Neuronal stem cell (in vitro differentiated cells): ENCODE measurements at regions not wholly inside any gene's neighbourhood (a gene's known extent, or its start where the extent isn't known, plus 50 kb on each side); places are given as distances from the start of the nearest gene placed in this dataset.
"Not testable (repeated sequence)": the region's sequence is repeated elsewhere in the genome, so short reads cannot be mapped to it uniquely, and the experiment has no call there.

Experiments
- DNase-seq: peaks from one replicate; pipeline ENCODE4 v3.0.0-alpha.2; 2013; ENCODE audit warnings: low spot score
- H2AFZ ChIP-seq: one replicate; pipeline ENCODE4 v1.6.1; 2013; ENCODE audit warnings: mild to moderate bottlenecking, low read length, inconsistent platforms
- H2AK5ac ChIP-seq: 2 replicates; pipeline ENCODE4 v1.6.1; 2013; ENCODE audit warnings: low read depth, mild to moderate bottlenecking, inconsistent platforms, low read length, moderate library complexity, mixed read lengths
- H2BK120ac ChIP-seq: 2 replicates; pipeline ENCODE4 v1.6.1; 2013; ENCODE audit warnings: low read depth, mild to moderate bottlenecking, inconsistent platforms, low read length, moderate library complexity, mixed read lengths
- H2BK12ac ChIP-seq: one replicate; pipeline ENCODE4 v1.6.1; 2013; ENCODE audit warnings: low read length, inconsistent platforms
- H2BK15ac ChIP-seq: 2 replicates; pipeline ENCODE4 v1.6.1; 2013; ENCODE audit warnings: mild to moderate bottlenecking, low read length, inconsistent platforms, mixed read lengths
- H2BK5ac ChIP-seq: one replicate; pipeline ENCODE4 v1.6.1; 2013; ENCODE audit warnings: inconsistent platforms, mild to moderate bottlenecking, low read length, moderate library complexity
- H3K14ac ChIP-seq: one replicate; pipeline ENCODE4 v1.6.1; 2013; ENCODE audit warnings: low read length, inconsistent platforms
- H3K18ac ChIP-seq: 2 replicates; pipeline ENCODE4 v1.6.1; 2013; ENCODE audit warnings: low read length, inconsistent platforms
- H3K23ac ChIP-seq: 2 replicates; pipeline ENCODE4 v1.6.1; 2013; ENCODE audit warnings: low read depth, mild to moderate bottlenecking, mixed read lengths, low read length, inconsistent platforms; ENCODE audit not compliant: poor library complexity
- H3K27ac ChIP-seq: replicated peaks from 3 replicates; pipeline ENCODE4 v1.5.1; 2013; ENCODE audit warnings: low read length, inconsistent platforms
- H3K27me3 ChIP-seq, 3 experiments: 2 replicates each; pipeline ENCODE4 v1.6.1; 2013; ENCODE audit warnings: low read length in 3 of 3, mild to moderate bottlenecking in 2 of 3, inconsistent platforms in 1 of 3, low read depth in 1 of 3, mixed read lengths in 1 of 3, moderate library complexity in 1 of 3; ENCODE audit not compliant: control insufficient read depth in 3 of 3, insufficient read depth in 3 of 3
- H3K36me3 ChIP-seq, 2 donors: replicated peaks in 1 of 2; 2 replicates each; pipeline ENCODE4 v1.6.1; 2013; ENCODE audit warnings: low read length in 2 of 2; ENCODE audit not compliant: control insufficient read depth in 2 of 2, insufficient read depth in 2 of 2
- H3K4ac ChIP-seq: 2 replicates; pipeline ENCODE4 v1.6.1; 2013; ENCODE audit warnings: inconsistent platforms, mild to moderate bottlenecking, low read length, moderate library complexity
- H3K4me1 ChIP-seq, 2 donors: 1 replicate in 1 of 2; 2 replicates in 1 of 2; pipeline ENCODE4 v1.6.1; 2013; ENCODE audit warnings: low read length in 2 of 2, low read depth in 1 of 2; ENCODE audit not compliant: control insufficient read depth in 2 of 2, insufficient read depth in 1 of 2
- H3K4me2 ChIP-seq: one replicate; pipeline ENCODE4 v1.6.1; 2013; ENCODE audit warnings: mild to moderate bottlenecking, low read length, inconsistent platforms; ENCODE audit not compliant: insufficient read depth, poor library complexity, severe bottlenecking
- H3K4me3 ChIP-seq, 2 donors: 2 replicates each; pipeline ENCODE4 v1.5.1; 2013; ENCODE audit warnings: low read length in 2 of 2, mild to moderate bottlenecking in 2 of 2, inconsistent platforms in 1 of 2, moderate library complexity in 1 of 2
- H3K79me1 ChIP-seq: one replicate; pipeline ENCODE4 v1.6.1; 2013; ENCODE audit warnings: low read depth, mild to moderate bottlenecking, inconsistent platforms, low read length, moderate library complexity
- H3K9ac ChIP-seq: one replicate; pipeline ENCODE4 v1.6.1; 2013; ENCODE audit warnings: mild to moderate bottlenecking, low read depth, low read length, inconsistent platforms; ENCODE audit not compliant: poor library complexity
- H3K9me3 ChIP-seq, 2 donors: replicated peaks in 1 of 2; 2 replicates each; pipeline versions ENCODE3 to v1.6.1; 2013; ENCODE audit warnings: low read length in 2 of 2, mild to moderate bottlenecking in 2 of 2, inconsistent platforms in 1 of 2, low read depth in 1 of 2, mixed read lengths in 1 of 2, moderate library complexity in 1 of 2; ENCODE audit not compliant: control insufficient read depth in 2 of 2, insufficient read depth in 1 of 2
- H4K8ac ChIP-seq: one replicate; pipeline ENCODE4 v1.6.1; 2013; ENCODE audit warnings: low read depth, mild to moderate bottlenecking, inconsistent platforms, low read length, moderate library complexity
- H4K91ac ChIP-seq: one replicate; pipeline ENCODE4 v1.6.1; 2013; ENCODE audit warnings: low read length, low read depth, mild to moderate bottlenecking, inconsistent platforms; ENCODE audit not compliant: poor library complexity
- WGBS, 2 donors: extraction: QIAGEN DNeasy Blood & Tissue Kit; methylation state at CpG; one replicate each; pipeline ENCODE4 v1.1.7; 2013; ENCODE audit warnings: missing lambda C conversion rate in 2 of 2, mixed read lengths in 1 of 2; ENCODE audit not compliant: insufficient read length in 2 of 2, insufficient replicate concordance in 1 of 2; ENCODE audit errors: extremely low coverage in 2 of 2; 5-methylcytosine and 5-hydroxymethylcytosine counted together

DNA sequence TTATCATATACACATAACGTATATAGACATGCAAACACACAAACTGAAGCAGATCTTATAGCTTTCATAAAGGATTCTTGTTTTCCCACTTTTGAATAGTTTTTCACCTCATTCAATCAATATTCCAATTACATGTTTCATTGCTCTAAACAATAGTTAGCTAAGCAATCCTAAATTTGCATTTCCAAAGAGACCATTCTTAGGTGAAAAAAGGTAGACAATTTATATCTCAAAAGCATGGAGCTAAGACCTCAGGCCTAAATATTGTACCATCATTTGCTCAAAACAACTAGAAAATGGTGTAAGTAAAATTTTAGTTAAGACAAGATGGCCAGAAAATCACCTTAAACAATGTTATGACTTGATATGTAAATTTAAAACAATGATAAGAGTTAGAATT lies 1148.5 kb upstream of the DIAPH2 start:
- 100% methylated on average over 1 of the region's 1 CpG; no CpG with 5 or more reads in 1 of the 2 donors for WGBS, 2 donors
- no peak overlapping the region for H3K23ac ChIP-seq
- H3K27ac ChIP-seq, result no peak overlapping the region

DNA sequence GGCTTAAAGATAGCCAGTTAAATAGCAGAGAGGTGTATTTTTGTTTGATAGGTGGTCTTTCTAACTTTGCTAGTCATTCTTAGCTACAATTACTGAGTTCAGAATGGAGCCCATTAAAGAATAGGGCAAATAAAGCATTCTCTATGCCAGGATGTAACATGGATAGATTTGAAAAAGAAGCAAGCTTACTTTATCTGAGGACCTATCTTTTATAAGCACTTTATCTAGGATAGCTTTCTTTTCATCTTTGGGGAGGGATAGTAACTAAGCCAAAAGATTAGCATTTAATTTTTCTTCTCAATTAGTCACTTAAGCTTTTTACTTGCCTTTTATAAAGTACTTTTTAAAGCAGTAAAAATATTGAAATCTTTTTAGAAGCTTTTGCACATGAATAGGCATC lies 1148.0 kb upstream of the DIAPH2 start:
- Histone ChIP-seq H2AK5ac (no peak overlapping the region), H2BK5ac (no peak overlapping the region), H2AFZ (no peak overlapping the region), H3K18ac (no peak overlapping the region), H3K79me1 (no peaks in the 10 kb centered on the region), H4K8ac (no peak overlapping the region), H2BK15ac (no peak overlapping the region), H3K4me2 (no peak overlapping the region), H2BK12ac (no peak overlapping the region), H3K23ac (no peak overlapping the region), H3K4me1 (no peaks in the 10 kb centered on the region), H3K9me3 (no peaks in the 10 kb centered on the region), H4K91ac (no peak overlapping the region), H2BK120ac (no peak overlapping the region), H3K4me3 (no peak overlapping the region), H3K9ac (no peak overlapping the region), H3K4ac (no peak overlapping the region), H3K27ac (no peak overlapping the region), H3K36me3 (no peaks in the 10 kb centered on the region), H3K27me3 (no peaks in the 10 kb centered on the region), H3K14ac (no peak overlapping the region)
- DNase-seq, result no peak

More for the DNA sequence above, 1148.5 kb upstream of the DIAPH2 start:
- H3K9ac ChIP-seq, result no peak overlapping the region
- H3K9me3 ChIP-seq, result no peaks in the 10 kb centered on the region
- H3K4me3 ChIP-seq, result no peak overlapping the region
- H3K27me3 ChIP-seq, result no peaks in the 10 kb centered on the region
- no peak overlapping the region for H3K18ac ChIP-seq
- no peak overlapping the region for H3K4me2 ChIP-seq
- H2BK120ac ChIP-seq, result no peak overlapping the region
- no peak overlapping the region for H2AK5ac ChIP-seq
- no peak overlapping the region for H4K8ac ChIP-seq
- no peak overlapping the region for H2BK15ac ChIP-seq
- DNase-seq, result no peak
- no peak overlapping the region for H3K4ac ChIP-seq
- no peak overlapping the region for H2BK12ac ChIP-seq
- H3K36me3 ChIP-seq, result no peaks in the 10 kb centered on the region
- no peaks in the 10 kb centered on the region for H3K79me1 ChIP-seq
- H3K4me1 ChIP-seq, result no peaks in the 10 kb centered on the region
- H3K14ac ChIP-seq, result no peak overlapping the region
- H2AFZ ChIP-seq, result no peak overlapping the region
- no peak overlapping the region for H4K91ac ChIP-seq
- H2BK5ac ChIP-seq, result no peak overlapping the region

DNA sequence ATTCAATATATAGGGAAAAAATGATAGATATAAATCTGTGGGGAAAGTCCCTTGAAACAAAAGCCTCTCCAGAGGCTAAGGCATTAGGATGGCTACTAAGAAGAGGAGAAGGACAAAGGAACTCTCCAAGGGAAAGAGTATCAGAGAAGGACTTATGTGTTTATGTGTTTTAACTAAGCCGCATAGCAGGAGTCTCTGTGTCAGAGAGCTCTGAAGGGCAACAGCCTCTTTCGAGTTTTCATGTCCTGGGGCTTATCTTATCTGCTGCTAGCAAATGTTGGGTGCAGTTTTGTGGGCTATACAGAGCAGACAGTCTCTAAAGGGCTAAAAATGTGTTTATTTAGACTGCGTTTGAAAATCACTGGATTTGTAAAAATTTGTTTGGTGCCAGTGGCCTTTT lies 1145.6 kb upstream of the DIAPH2 start:
- H2AK5ac ChIP-seq, result no peak overlapping the region
- H3K4me3 ChIP-seq, result no peak overlapping the region
- no peaks in the 10 kb centered on the region for H3K9me3 ChIP-seq
- H3K18ac ChIP-seq, result no peak overlapping the region
- WGBS, 2 donors, result no CpG with 5 or more reads among the region's 3 CpGs
- no peak overlapping the region for H3K9ac ChIP-seq
- H4K91ac ChIP-seq, result no peak overlapping the region
- no peak overlapping the region for H3K14ac ChIP-seq
- H2BK12ac ChIP-seq, result no peak overlapping the region
- DNase-seq, result peak; percentile 1
- H3K4me2 ChIP-seq, result peak overlapping the region; percentile 18
- no peaks in the 10 kb centered on the region for H3K27me3 ChIP-seq
- H3K27ac ChIP-seq, result no peak overlapping the region
- H2BK15ac ChIP-seq, result no peak overlapping the region
- H2BK120ac ChIP-seq, result no peak overlapping the region
- H3K36me3 ChIP-seq, result no peaks in the 10 kb centered on the region
- H3K23ac ChIP-seq, result no peak overlapping the region
- no peak overlapping the region for H4K8ac ChIP-seq
- no peaks in the 10 kb centered on the region for H3K4me1 ChIP-seq
- no peak overlapping the region for H2AFZ ChIP-seq
- no peak overlapping the region for H3K4ac ChIP-seq
- H3K79me1 ChIP-seq, result no peaks in the 10 kb centered on the region
- H2BK5ac ChIP-seq, result no peak overlapping the region

DNA sequence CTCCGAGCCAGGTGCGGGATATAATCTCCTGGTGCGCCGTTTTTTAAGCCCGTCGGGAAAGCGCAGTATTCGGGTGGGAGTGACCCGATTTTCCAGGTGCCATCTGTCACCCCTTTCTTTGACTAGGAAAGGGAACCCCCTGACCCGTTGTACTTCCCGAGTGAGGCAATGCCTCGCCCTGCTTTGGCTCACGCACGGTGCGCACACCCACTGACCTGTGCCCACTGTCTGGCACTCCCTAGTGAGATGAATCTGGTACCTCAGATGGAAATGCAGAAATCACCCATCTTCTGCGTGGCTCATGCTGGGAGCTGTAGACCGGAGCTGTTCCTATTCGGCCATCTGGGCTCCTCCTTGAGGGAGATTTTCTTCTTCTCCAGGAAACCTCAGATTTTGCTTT lies 1135.1 kb upstream of the DIAPH2 start:
- not testable (repeated sequence) for H2BK12ac ChIP-seq, H3K14ac ChIP-seq, H3K27me3 ChIP-seq, H3K36me3 ChIP-seq, H4K8ac ChIP-seq, H3K4me1 ChIP-seq, H2AK5ac ChIP-seq, H3K27ac ChIP-seq, H2BK120ac ChIP-seq, H3K23ac ChIP-seq, H3K4me3 ChIP-seq, H3K18ac ChIP-seq, H3K9ac ChIP-seq, H4K91ac ChIP-seq, H3K79me1 ChIP-seq, H2AFZ ChIP-seq, DNase-seq, H2BK15ac ChIP-seq, H3K4ac ChIP-seq, H3K4me2 ChIP-seq, H3K9me3 ChIP-seq, H2BK5ac ChIP-seq
- WGBS, 2 donors, result no CpG with 5 or more reads among the region's 18 CpGs
